ENCODE measurements at regions not wholly inside any gene's neighbourhood (a gene's known extent, or its start where the extent isn't known, plus 50 kb on each side); places are given as distances from the start of the nearest gene placed in this dataset.

- peak; percentile 55 for DNase-seq (ENCODE audit: low read depth)
Measured at GRCh38 chr4:117326091-117326490, 240.7 kb upstream of the TRAM1L1 start.

GRCh38 chr4:117327491-117327890 lies 242.1 kb upstream of the TRAM1L1 start:
- DNase-seq (ENCODE audit: low read depth), result peak; percentile 58

- peak; percentile 28 for DNase-seq (ENCODE audit: low read depth)
Measured at GRCh38 chr4:117328333-117328732, 243.0 kb upstream of the TRAM1L1 start.

- DNase-seq (ENCODE audit: low read depth), result peak; percentile 64
Measured at GRCh38 chr4:117331817-117332216, 246.4 kb upstream of the TRAM1L1 start.

- no peak for DNase-seq (ENCODE audit: low read depth)
Measured at GRCh38 chr4:117334451-117335188, 249.2 kb upstream of the TRAM1L1 start.

GRCh38 chr4:117357437-117357836 lies 272.1 kb upstream of the TRAM1L1 start:
- DNase-seq (ENCODE audit: low read depth), result peak; percentile 49

GRCh38 chr4:117357866-117358265 lies 272.5 kb upstream of the TRAM1L1 start:
- no peak for DNase-seq (ENCODE audit: low read depth)

GRCh38 chr4:117370944-117371668 lies 285.7 kb upstream of the TRAM1L1 start:
- peak; percentile 3 for DNase-seq (ENCODE audit: low read depth)

GRCh38 chr4:117375101-117375500 lies 289.7 kb upstream of the TRAM1L1 start:
- no peak for DNase-seq (ENCODE audit: low read depth)

GRCh38 chr4:117376692-117377091 lies 291.3 kb upstream of the TRAM1L1 start:
- DNase-seq (ENCODE audit: low read depth), result no peak

- DNase-seq (ENCODE audit: low read depth), result no peak
Measured at GRCh38 chr4:117378942-117379341, 293.6 kb upstream of the TRAM1L1 start.

GRCh38 chr4:117383468-117383867 lies 298.1 kb upstream of the TRAM1L1 start:
- DNase-seq (ENCODE audit: low read depth), result no peak

- DNase-seq (ENCODE audit: low read depth), result peak; percentile 28
Measured at GRCh38 chr4:117385526-117385925, 300.1 kb upstream of the TRAM1L1 start.

GRCh38 chr4:117387072-117387471 lies 301.7 kb upstream of the TRAM1L1 start:
- no peak for DNase-seq (ENCODE audit: low read depth)

GRCh38 chr4:117400039-117400835 lies 314.9 kb upstream of the TRAM1L1 start:
- DNase-seq (ENCODE audit: low read depth), result peak; percentile 79

- DNase-seq (ENCODE audit: low read depth), result no peak
Measured at GRCh38 chr4:117412661-117413060, 327.3 kb upstream of the TRAM1L1 start.

- DNase-seq (ENCODE audit: low read depth), result peak; percentile 13
Measured at GRCh38 chr4:117417856-117418255, 332.5 kb upstream of the TRAM1L1 start.

- no peak for DNase-seq (ENCODE audit: low read depth)
Measured at GRCh38 chr4:117420948-117421347, 335.6 kb upstream of the TRAM1L1 start.

GRCh38 chr4:117421706-117422105 lies 336.3 kb upstream of the TRAM1L1 start:
- DNase-seq (ENCODE audit: low read depth), result peak; percentile 32

- DNase-seq (ENCODE audit: low read depth), result no peak
Measured at GRCh38 chr4:117422297-117422696, 336.9 kb upstream of the TRAM1L1 start.

- no peak for DNase-seq (ENCODE audit: low read depth)
Measured at GRCh38 chr4:117425636-117426035, 340.3 kb upstream of the TRAM1L1 start.

- no peak for DNase-seq (ENCODE audit: low read depth)
Measured at GRCh38 chr4:117428536-117428935, 343.2 kb upstream of the TRAM1L1 start.
